Activated T-helper 1 cell treated with anti-CD3 and anti-CD28 coated beads, Interleukin-12 subunit alpha, Interleukin-12 subunit beta, Interleukin-2, Interleukin-4 antibody, amounts not matched to agents 30 ng/mL and 10 ng/mL and 1 ng/mL, durations not matched to agents 14 hours and 24 hours and 36 hours (primary cell): ENCODE measurements at regions not wholly inside any gene's neighbourhood (a gene's known extent, or its start where the extent isn't known, plus 50 kb on each side); places are given as distances from the start of the nearest gene placed in this dataset.

Experiments
- DNase-seq: peaks from one replicate; pipeline ENCODE4 v3.0.0; 2021; ENCODE audit warnings: low spot score
- H3K27ac Mint-ChIP-seq: one replicate; pipeline ENCODE4 v1.8.0; 2021; ENCODE audit warnings: mild to moderate bottlenecking, mixed read lengths
- H3K27me3 Mint-ChIP-seq: one replicate; pipeline ENCODE4 v1.8.0; 2022; ENCODE audit warnings: mild to moderate bottlenecking, moderate library complexity, mixed read lengths; ENCODE audit not compliant: insufficient read depth
- H3K36me3 Mint-ChIP-seq: one replicate; pipeline ENCODE4 v1.8.0; 2021; ENCODE audit warnings: low read depth, mixed read lengths
- H3K4me1 Mint-ChIP-seq: one replicate; pipeline ENCODE4 v1.8.0; 2021; ENCODE audit warnings: low read depth, mixed read lengths
- H3K4me3 Mint-ChIP-seq: one replicate; pipeline ENCODE4 v1.8.0; 2021; ENCODE audit warnings: mild to moderate bottlenecking, moderate library complexity, mixed read lengths
- H3K9me3 Mint-ChIP-seq: one replicate; pipeline ENCODE4 v1.8.0; 2021; ENCODE audit warnings: mixed read lengths
- intact Hi-C: fragments of 100-400 bp; cut with micrococcal nuclease; formaldehyde crosslinking; loops from one replicate; pipeline ENCODE4 v1.15.1; 2024

GRCh38 chr5:96245140-96246091, 187.6 kb downstream of the PCSK1 start:
- H3K27me3 Mint-ChIP-seq, result peaks cover 11% of the 10 kb centered on the region
- H3K36me3 Mint-ChIP-seq, result no peaks in the 10 kb centered on the region
- H3K4me3 Mint-ChIP-seq, result no peak overlapping the region
- H3K4me1 Mint-ChIP-seq, result no peaks in the 10 kb centered on the region
- intact Hi-C loops, result no loop called here
- H3K27ac Mint-ChIP-seq, result no peak overlapping the region
- H3K9me3 Mint-ChIP-seq, result no peaks in the 10 kb centered on the region
- no peak for DNase-seq

DNA sequence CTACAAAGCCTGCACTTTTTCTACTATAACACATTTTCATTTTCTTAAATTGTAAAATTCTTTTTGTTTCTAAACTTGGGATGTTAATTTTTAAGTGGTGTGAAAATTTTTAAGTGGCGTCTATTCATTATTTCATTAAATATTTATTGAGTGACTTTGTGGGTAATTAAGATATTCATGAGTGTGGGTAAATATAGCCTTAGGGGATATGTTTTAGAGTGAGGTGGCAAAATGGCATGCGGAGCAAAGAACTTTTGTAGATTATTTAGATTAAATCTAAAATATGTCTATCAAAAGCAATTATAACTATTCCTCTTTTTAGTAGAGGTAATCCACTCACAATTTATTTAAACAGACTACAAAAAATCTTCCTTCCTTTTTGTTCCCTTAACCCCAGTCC, 188.4 kb downstream of the PCSK1 start:
- intact Hi-C loops, result no loop called here
- Mint-ChIP-seq H3K27ac (no peak overlapping the region), H3K27me3 (peaks cover 7% of the 10 kb centered on the region), H3K9me3 (no peaks in the 10 kb centered on the region), H3K36me3 (no peaks in the 10 kb centered on the region), H3K4me1 (no peaks in the 10 kb centered on the region), H3K4me3 (no peak overlapping the region)
- DNase-seq, result no peak

GRCh38 chr5:96243862-96244261, 189.2 kb downstream of the PCSK1 start:
- peaks cover 4% of the 10 kb centered on the region for H3K27me3 Mint-ChIP-seq
- H3K4me3 Mint-ChIP-seq, result no peak overlapping the region
- intact Hi-C loops, result no loop called here
- no peaks in the 10 kb centered on the region for H3K4me1 Mint-ChIP-seq
- no peak overlapping the region for H3K27ac Mint-ChIP-seq
- no peaks in the 10 kb centered on the region for H3K36me3 Mint-ChIP-seq
- no peak for DNase-seq
- H3K9me3 Mint-ChIP-seq, result no peaks in the 10 kb centered on the region

GRCh38 chr5:96243203-96243602, 189.8 kb downstream of the PCSK1 start:
- Mint-ChIP-seq H3K4me3 (no peak overlapping the region), H3K27ac (no peak overlapping the region), H3K27me3 (peaks cover 3% of the 10 kb centered on the region), H3K4me1 (no peaks in the 10 kb centered on the region), H3K9me3 (no peaks in the 10 kb centered on the region), H3K36me3 (no peaks in the 10 kb centered on the region)
- no peak for DNase-seq
- intact Hi-C loops, result no loop called here

DNA sequence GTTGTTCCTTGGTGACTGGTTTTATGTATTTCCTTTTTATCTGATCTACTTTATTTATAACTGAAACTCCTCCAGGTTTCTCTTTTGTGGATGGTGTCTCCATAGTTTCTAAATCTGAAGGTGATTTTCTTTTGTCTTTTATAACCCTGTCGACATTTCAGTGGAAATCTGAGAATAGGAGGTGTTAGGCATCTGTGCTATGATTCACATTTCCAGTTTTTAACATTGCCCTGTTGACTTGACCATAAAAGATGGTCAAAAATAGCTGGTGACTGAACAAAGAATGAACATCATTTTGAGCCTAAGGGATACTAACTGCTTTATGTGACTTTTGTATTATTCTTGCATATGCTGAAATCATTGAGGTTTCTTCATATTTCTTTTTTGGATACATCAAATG, 190.5 kb downstream of the PCSK1 start:
- peaks cover 2% of the 10 kb centered on the region for H3K27me3 Mint-ChIP-seq
- intact Hi-C loops, result no loop called here
- no peak for DNase-seq
- H3K4me3 Mint-ChIP-seq, result no peak overlapping the region
- no peaks in the 10 kb centered on the region for H3K4me1 Mint-ChIP-seq
- H3K36me3 Mint-ChIP-seq, result no peaks in the 10 kb centered on the region
- H3K27ac Mint-ChIP-seq, result no peak overlapping the region
- H3K9me3 Mint-ChIP-seq, result no peaks in the 10 kb centered on the region

DNA sequence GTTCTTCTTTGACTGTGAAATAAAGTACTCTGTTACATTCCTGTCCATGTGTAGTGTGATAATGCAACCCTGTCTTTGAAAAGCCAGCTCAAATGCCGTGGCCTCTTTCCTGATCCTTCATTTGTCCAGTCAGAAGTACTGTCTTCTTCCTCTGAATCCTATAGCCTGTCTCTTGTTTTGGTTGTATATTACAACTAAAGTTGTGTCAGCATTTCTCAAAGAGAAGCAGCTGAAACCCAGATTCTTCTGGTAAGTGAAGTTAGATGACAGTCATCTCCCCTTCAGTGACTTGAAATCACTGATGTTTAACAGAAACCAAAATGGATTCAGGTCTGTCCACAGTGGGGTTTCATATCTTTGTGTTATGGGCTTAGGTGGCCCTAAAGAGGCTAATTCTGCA, 196.2 kb downstream of the PCSK1 start:
- H3K4me1 Mint-ChIP-seq, result no peaks in the 10 kb centered on the region
- no peaks in the 10 kb centered on the region for H3K36me3 Mint-ChIP-seq
- no peak for DNase-seq
- no peaks in the 10 kb centered on the region for H3K9me3 Mint-ChIP-seq
- intact Hi-C loops, result no loop called here
- peaks cover 15% of the 10 kb centered on the region for H3K27me3 Mint-ChIP-seq
- no peak overlapping the region for H3K4me3 Mint-ChIP-seq
- H3K27ac Mint-ChIP-seq, result no peak overlapping the region

- no peak for DNase-seq
These were observed 197.0 kb downstream of the PCSK1 start for GRCh38 chr5:96236051-96236450.

DNA sequence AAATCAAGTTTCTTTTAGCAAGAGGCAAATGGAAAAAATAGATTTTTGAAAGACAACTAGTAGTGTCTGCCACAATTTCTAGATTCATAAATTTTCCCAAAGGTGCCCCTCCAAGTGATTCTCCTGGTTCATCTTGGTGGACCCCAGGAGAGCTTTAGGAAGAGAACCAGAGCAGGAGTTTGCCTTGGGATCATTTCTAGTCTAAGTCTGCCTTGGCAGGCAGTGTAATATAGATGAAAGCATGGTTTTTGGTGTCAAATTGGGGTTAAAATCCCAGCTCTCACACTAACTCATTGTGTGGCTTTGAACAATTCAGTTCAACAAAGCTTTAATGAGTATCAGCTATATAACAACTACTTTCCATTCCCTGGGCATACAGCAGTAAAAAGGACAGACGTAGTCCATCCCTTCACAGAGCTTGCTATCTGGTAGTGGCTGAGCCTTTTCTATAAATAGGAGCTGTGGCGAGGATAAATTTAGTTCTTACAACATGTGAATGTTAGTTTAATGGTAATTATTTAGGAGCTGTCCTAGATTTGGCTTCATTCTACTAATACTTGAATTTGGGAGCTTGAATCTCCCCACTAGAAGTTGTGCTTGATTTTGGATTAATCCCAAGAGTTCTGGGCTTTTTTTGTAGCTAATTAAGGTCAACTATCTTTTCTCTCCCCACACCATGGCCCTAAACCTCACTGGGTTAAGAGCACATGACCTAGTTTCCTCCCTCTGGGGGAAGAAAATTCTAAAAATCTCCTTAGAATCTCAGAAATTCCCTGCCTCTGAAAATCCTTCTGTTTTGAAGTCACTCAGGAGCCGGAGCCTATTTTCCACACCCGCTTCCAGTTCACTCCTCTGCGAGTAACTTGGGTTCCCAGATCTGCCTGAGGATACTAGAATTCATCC, 197.8 kb downstream of the PCSK1 start:
- Mint-ChIP-seq H3K9me3 (peaks cover 6% of the 10 kb centered on the region), H3K27ac (no peak overlapping the region), H3K4me1 (no peaks in the 10 kb centered on the region), H3K36me3 (no peaks in the 10 kb centered on the region), H3K27me3 (peaks cover 15% of the 10 kb centered on the region), H3K4me3 (no peak overlapping the region)
- no peak for DNase-seq
- intact Hi-C loops, result no loop called here

More at GRCh38 chr5:96236051-96236450, 197.0 kb downstream of the PCSK1 start:
- H3K36me3 Mint-ChIP-seq, result no peaks in the 10 kb centered on the region
- H3K4me1 Mint-ChIP-seq, result no peaks in the 10 kb centered on the region
- no peak overlapping the region for H3K4me3 Mint-ChIP-seq
- peaks cover 15% of the 10 kb centered on the region for H3K27me3 Mint-ChIP-seq
- peaks cover 3% of the 10 kb centered on the region for H3K9me3 Mint-ChIP-seq
- no peak overlapping the region for H3K27ac Mint-ChIP-seq
- intact Hi-C loops, result no loop called here

- Mint-ChIP-seq H3K27me3 (peaks cover 16% of the 10 kb centered on the region), H3K4me1 (no peaks in the 10 kb centered on the region), H3K27ac (no peak overlapping the region), H3K36me3 (no peaks in the 10 kb centered on the region), H3K9me3 (peaks cover 6% of the 10 kb centered on the region), H3K4me3 (no peak overlapping the region)
- intact Hi-C loops, result no loop called here
- DNase-seq, result no peak
These were observed 200.4 kb downstream of the PCSK1 start for GRCh38 chr5:96232602-96233001.

DNA sequence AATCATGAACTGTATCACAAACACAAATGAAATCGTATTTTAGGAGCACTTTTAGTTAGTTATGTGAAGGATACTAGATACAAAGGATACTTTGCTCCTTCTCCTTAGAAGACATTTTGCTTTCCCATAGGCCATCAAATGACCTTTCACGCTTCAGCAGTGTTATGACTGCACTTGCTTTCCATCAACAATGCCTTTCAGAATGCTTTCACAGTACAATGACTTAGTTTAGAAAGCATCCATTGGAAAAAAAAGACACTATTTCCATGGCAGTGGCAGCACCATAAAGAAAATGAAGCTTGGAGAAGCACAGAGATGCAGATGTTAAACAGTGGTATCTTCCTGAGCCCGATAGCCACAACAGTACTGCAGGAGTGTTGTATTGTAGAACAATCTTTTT, 203.9 kb downstream of the PCSK1 start:
- Mint-ChIP-seq H3K27me3 (peaks cover 6% of the 10 kb centered on the region), H3K36me3 (no peaks in the 10 kb centered on the region), H3K4me3 (no peak overlapping the region), H3K27ac (no peak overlapping the region), H3K4me1 (no peaks in the 10 kb centered on the region), H3K9me3 (peaks cover 6% of the 10 kb centered on the region)
- intact Hi-C loops, result no loop called here
- DNase-seq, result no peak

GRCh38 chr5:96228408-96228807, 204.6 kb downstream of the PCSK1 start:
- H3K36me3 Mint-ChIP-seq, result no peaks in the 10 kb centered on the region

DNA sequence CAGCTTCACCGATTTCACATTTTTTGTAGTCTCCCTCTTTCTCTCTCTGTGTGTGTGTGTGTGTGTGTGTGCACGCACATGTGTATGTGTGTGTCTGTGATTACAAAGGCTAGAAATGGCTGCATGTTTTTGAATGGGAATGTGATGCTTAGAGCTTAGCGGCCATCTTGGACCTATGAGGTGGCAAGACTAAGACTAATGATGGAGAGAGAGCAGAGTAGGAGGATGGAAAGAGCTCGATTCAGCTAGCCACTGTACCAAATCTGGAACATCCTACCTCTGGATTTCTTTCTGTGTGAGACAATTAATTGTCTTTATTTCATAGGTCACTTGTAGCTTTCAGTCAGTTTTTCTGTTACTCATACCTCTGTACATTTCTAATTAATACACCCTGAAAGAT, 205.1 kb downstream of the PCSK1 start:
- DNase-seq, result no peak
- peaks cover 6% of the 10 kb centered on the region for H3K9me3 Mint-ChIP-seq
- H3K27me3 Mint-ChIP-seq, result peaks cover 6% of the 10 kb centered on the region
- H3K36me3 Mint-ChIP-seq, result no peaks in the 10 kb centered on the region
- intact Hi-C loops, result no loop called here
- H3K4me1 Mint-ChIP-seq, result no peaks in the 10 kb centered on the region
- no peak overlapping the region for H3K4me3 Mint-ChIP-seq
- no peak overlapping the region for H3K27ac Mint-ChIP-seq

More at GRCh38 chr5:96228408-96228807, 204.6 kb downstream of the PCSK1 start:
- no peaks in the 10 kb centered on the region for H3K4me1 Mint-ChIP-seq
- peaks cover 6% of the 10 kb centered on the region for H3K9me3 Mint-ChIP-seq
- H3K27me3 Mint-ChIP-seq, result peaks cover 6% of the 10 kb centered on the region
- intact Hi-C loops, result no loop called here
- no peak overlapping the region for H3K4me3 Mint-ChIP-seq
- no peak overlapping the region for H3K27ac Mint-ChIP-seq
- DNase-seq, result no peak
